Suprapubic skin (tissue), 4 donors: ENCODE measurements at regions not wholly inside any gene's neighbourhood (a gene's known extent, or its start where the extent isn't known, plus 50 kb on each side); places are given as distances from the start of the nearest gene placed in this dataset.

Experiments
- DNase-seq, 2 donors: peaks; one replicate each; pipeline ENCODE4 v3.0.0-alpha.2; 2019; ENCODE audit warnings: low spot score in 2 of 2
- H3K27ac ChIP-seq: fragments of 200-600 bp; sonication (generic); one replicate; pipeline ENCODE4 v1.5.1; 2019
- H3K27me3 ChIP-seq: fragments of 200-600 bp; sonication (generic); one replicate; pipeline ENCODE4 v1.5.1; 2019
- H3K36me3 ChIP-seq: fragments of 200-600 bp; sonication (generic); one replicate; pipeline ENCODE4 v1.5.1; 2019
- H3K4me1 ChIP-seq: fragments of 200-600 bp; sonication (generic); one replicate; pipeline ENCODE4 v1.5.1; 2019
- H3K4me3 ChIP-seq: fragments of 200-600 bp; sonication (generic); one replicate; pipeline ENCODE4 v1.5.1; 2019; ENCODE audit warnings: mild to moderate bottlenecking
- H3K9me3 ChIP-seq: fragments of 200-600 bp; sonication (generic); one replicate; pipeline ENCODE4 v1.5.1; 2019
- EP300 ChIP-seq: sonication (generic); formaldehyde crosslinking; IDR thresholded peaks from one replicate; pipeline ENCODE4 v1.6.1; 2017; ENCODE audit warnings: antibody characterized with exemption
- POLR2A ChIP-seq, 2 donors: fragments of 450-650 bp; IDR thresholded peaks; one replicate each; pipeline ENCODE4 v1.6.1; 2017; ENCODE audit warnings: antibody characterized with exemption in 2 of 2, mild to moderate bottlenecking in 2 of 2, moderate library complexity in 2 of 2
- POLR2AphosphoS5 ChIP-seq, 3 donors: sonication (generic); formaldehyde crosslinking; IDR thresholded peaks; one replicate each; pipeline ENCODE4 v1.6.1; 2017; ENCODE audit warnings: antibody characterized with exemption in 3 of 3
- WGBS: methylation state at CpG from one replicate; pipeline ENCODE4 v1.1.5; 2018; 5-methylcytosine and 5-hydroxymethylcytosine counted together
- TF ChIP-seq, protein P1 (sequence below), 2 donors: fragments of 200-600 bp in 1 of 2; fragments of 450-650 bp in 1 of 2; sonication (generic) in 1 of 2; IDR thresholded peaks; one replicate each; pipeline ENCODE4 v1.5.1; 2016 to 2019; ENCODE audit warnings: antibody characterized with exemption in 2 of 2, mild to moderate bottlenecking in 1 of 2, moderate library complexity in 1 of 2

- Histone ChIP-seq H3K9me3 (no peaks in the 10 kb centered on the region), H3K4me1 (peaks cover 8% of the 10 kb centered on the region), H3K27me3 (no peaks in the 10 kb centered on the region), H3K27ac (no peak overlapping the region), H3K4me3 (no peak overlapping the region), H3K36me3 (no peaks in the 10 kb centered on the region)
- no peak for DNase-seq
- no peak for TF ChIP-seq POLR2A (IDR thresholded peaks at IDR 0.05)
- TF ChIP-seq, protein P1, sequence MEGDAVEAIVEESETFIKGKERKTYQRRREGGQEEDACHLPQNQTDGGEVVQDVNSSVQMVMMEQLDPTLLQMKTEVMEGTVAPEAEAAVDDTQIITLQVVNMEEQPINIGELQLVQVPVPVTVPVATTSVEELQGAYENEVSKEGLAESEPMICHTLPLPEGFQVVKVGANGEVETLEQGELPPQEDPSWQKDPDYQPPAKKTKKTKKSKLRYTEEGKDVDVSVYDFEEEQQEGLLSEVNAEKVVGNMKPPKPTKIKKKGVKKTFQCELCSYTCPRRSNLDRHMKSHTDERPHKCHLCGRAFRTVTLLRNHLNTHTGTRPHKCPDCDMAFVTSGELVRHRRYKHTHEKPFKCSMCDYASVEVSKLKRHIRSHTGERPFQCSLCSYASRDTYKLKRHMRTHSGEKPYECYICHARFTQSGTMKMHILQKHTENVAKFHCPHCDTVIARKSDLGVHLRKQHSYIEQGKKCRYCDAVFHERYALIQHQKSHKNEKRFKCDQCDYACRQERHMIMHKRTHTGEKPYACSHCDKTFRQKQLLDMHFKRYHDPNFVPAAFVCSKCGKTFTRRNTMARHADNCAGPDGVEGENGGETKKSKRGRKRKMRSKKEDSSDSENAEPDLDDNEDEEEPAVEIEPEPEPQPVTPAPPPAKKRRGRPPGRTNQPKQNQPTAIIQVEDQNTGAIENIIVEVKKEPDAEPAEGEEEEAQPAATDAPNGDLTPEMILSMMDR (IDR thresholded peaks at IDR 0.05) = no peak
- TF ChIP-seq EP300 = no peak
- no peak for TF ChIP-seq POLR2AphosphoS5 (IDR thresholded peaks at IDR 0.05)
- WGBS = 98% methylated on average over 5 of the region's 5 CpGs
Observed at GRCh38 chr13:73967397-73968165, 166.6 kb downstream of the KLF12 start.

GRCh38 chr13:73966331-73966730, 167.9 kb downstream of the KLF12 start:
- no peaks in the 10 kb centered on the region for H3K27me3 ChIP-seq
- H3K36me3 ChIP-seq = no peaks in the 10 kb centered on the region
- no peak overlapping the region for H3K27ac ChIP-seq
- TF ChIP-seq, protein P1 (IDR thresholded peaks at IDR 0.05) = no peak
- no peak for TF ChIP-seq POLR2A (IDR thresholded peaks at IDR 0.05)
- TF ChIP-seq EP300 = no peak
- no peak for TF ChIP-seq POLR2AphosphoS5 (IDR thresholded peaks at IDR 0.05)
- no peak for DNase-seq
- peaks cover 8% of the 10 kb centered on the region for H3K4me1 ChIP-seq
- H3K4me3 ChIP-seq = no peak overlapping the region
- H3K9me3 ChIP-seq = no peaks in the 10 kb centered on the region

DNA sequence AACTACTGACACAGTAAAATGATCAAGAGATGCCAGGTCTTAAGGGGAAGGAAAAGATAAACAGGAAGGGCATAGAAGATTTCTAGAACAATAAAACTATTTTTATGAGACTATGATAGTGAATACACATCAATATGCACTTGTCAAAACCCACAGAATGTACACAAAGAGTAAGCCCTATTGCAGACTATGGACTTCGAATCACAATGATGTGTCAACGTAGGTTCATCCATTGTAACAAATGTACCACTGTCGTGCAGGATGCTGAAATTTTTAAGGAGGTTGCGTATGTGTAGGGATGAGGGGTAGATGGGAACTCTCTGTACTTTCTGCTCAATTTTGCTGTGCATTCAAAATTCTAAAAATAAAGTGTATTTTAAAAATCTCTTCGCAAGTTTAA, 171.9 kb downstream of the KLF12 start:
- TF ChIP-seq POLR2AphosphoS5 (IDR thresholded peaks at IDR 0.05) (no peak), EP300 (no peak)
- TF ChIP-seq, protein P1 (IDR thresholded peaks at IDR 0.05) = no peak
- no peaks in the 10 kb centered on the region for H3K36me3 ChIP-seq
- no peak for DNase-seq
- no peaks in the 10 kb centered on the region for H3K27me3 ChIP-seq
- H3K4me3 ChIP-seq = no peak overlapping the region
- WGBS = 76% methylated on average over 5 of the region's 5 CpGs
- H3K4me1 ChIP-seq = peaks cover 6% of the 10 kb centered on the region
- no peaks in the 10 kb centered on the region for H3K9me3 ChIP-seq
- no peak overlapping the region for H3K27ac ChIP-seq

DNA sequence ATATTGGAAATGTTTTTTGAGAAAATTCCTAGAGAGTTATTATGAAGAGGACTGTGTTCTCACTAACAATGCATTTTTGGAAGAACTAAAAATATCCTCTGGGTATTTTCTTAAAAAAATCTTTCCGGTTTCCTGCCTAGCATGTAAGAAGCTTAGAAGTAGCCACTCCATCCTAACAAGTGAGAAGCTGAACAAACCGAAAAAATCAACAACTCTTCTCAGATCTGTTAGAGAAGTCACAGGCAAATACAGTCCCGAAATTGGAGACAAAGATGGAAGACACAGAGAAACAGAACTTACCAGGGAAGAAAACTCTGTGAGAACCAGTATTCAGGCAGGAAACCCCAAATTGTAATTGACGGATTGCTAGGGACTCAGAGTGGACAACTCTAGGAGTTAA, 173.0 kb downstream of the KLF12 start:
- H3K27me3 ChIP-seq = no peaks in the 10 kb centered on the region
- no peak for DNase-seq
- H3K36me3 ChIP-seq = no peaks in the 10 kb centered on the region
- 82% methylated on average over 4 of the region's 4 CpGs for WGBS
- TF ChIP-seq, protein P1 (IDR thresholded peaks at IDR 0.05) = no peak
- TF ChIP-seq POLR2A (IDR thresholded peaks at IDR 0.05) (no peak), POLR2AphosphoS5 (IDR thresholded peaks at IDR 0.05) (no peak), EP300 (no peak)
- H3K4me1 ChIP-seq = peaks cover 6% of the 10 kb centered on the region
- H3K9me3 ChIP-seq = no peaks in the 10 kb centered on the region
- no peak overlapping the region for H3K4me3 ChIP-seq
- H3K27ac ChIP-seq = no peak overlapping the region

DNA sequence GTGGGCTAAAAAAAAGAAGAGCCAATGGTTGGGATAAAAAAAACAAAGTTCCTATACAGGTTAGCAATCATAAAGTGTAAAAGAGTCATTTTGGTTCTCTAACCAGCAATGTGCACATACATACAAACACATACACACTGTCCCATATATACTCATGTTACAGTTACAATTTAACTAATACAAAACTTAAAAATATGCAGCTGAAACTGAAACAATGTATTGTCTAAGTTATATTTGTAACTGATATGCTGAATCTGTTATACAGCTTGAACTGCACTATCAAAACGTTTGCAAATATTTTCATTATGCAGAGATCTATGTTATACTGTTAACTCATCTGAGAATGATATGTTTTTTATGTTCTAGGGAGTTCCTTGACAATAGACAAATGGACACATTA, 173.7 kb downstream of the KLF12 start:
- no peak overlapping the region for H3K4me3 ChIP-seq
- no peak overlapping the region for H3K27ac ChIP-seq
- peaks cover 2% of the 10 kb centered on the region for H3K4me1 ChIP-seq
- no peaks in the 10 kb centered on the region for H3K36me3 ChIP-seq
- TF ChIP-seq, protein P1 (IDR thresholded peaks at IDR 0.05) = no peak
- TF ChIP-seq EP300 (no peak), POLR2AphosphoS5 (IDR thresholded peaks at IDR 0.05) (no peak), POLR2A (IDR thresholded peaks at IDR 0.05) (no peak)
- WGBS = 70% methylated on average over 1 of the region's 1 CpG
- no peaks in the 10 kb centered on the region for H3K27me3 ChIP-seq
- H3K9me3 ChIP-seq = no peaks in the 10 kb centered on the region
- DNase-seq = no peak
